ENCODE measurements at regions not wholly inside any gene's neighbourhood (a gene's known extent, or its start where the extent isn't known, plus 50 kb on each side); places are given as distances from the start of the nearest gene placed in this dataset.
"Not testable (repeated sequence)": the region's sequence is repeated elsewhere in the genome, so short reads cannot be mapped to it uniquely, and the experiment has no call there.

DNA sequence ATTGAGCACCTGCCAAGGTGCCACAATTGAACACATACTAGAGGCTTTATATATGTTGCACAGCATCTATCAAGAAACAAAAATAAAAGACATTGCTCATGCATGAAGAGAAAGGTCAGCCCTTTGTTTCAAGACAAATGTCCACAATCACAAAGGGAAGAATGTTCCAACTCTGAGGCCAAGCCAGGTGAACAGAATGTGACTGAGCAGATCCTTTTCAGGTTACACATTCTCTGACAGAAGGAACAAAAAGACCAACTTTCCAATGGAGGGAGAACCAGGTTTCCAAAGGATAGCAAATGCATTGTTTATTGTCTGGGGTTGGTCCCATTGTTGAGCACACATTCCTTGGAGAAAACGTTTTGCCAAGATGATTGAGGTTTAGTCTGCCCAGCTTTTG, 50.2 kb upstream of the FAM174B start:
- no peak for DNase-seq

DNA sequence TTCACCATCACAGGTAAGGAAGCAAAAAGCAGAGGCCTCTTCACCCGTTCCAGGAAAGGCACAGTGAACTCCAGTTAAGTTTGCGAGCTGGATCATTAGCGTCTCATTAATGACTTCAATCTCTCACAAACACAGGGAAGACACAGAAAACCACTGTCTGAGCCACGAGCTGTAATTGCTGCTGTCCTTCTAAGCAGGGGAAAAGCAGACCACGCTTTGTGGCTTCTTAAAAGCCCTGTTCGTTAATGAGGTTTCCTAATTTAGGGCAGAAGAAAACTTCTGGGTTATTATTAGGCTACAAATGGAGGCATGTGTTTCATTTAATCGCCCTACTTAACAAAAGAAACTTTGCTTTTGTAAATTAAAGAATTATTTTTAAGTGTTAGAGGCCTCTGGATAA, 50.6 kb upstream of the FAM174B start:
- no peak for DNase-seq

DNA sequence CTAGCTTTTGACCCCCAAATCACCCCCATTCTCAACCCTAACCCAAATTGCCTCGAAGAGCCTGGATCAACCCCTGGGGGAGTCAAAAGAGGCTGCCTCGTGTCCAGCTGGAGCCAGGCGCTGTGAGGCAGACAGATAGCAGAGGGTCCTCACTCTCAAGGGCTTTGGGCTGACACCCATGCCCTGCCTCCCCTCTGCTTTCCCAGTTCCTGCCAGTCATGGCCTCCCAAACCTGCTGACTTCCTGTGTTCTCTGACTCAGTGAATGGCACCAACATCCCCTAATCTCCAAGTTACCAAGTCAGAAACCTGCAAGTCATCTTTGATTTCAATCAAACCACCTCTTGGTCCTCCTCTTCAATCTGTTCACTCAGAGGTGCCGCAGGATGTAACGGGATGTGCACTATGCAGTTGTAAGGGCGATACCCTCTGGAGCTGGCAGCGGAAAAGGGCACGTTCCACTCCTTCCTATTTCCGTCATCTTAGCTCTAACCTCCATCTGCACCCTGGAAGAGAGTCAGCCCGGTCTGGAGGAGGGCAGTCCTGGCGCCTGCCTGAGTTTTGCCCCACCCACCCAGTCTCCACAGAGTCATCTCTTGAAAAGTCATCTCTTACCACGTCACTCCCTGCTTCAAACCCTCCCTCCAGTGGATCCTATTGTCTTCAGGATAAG, 52.4 kb upstream of the FAM174B start:
- no peak for DNase-seq

DNA sequence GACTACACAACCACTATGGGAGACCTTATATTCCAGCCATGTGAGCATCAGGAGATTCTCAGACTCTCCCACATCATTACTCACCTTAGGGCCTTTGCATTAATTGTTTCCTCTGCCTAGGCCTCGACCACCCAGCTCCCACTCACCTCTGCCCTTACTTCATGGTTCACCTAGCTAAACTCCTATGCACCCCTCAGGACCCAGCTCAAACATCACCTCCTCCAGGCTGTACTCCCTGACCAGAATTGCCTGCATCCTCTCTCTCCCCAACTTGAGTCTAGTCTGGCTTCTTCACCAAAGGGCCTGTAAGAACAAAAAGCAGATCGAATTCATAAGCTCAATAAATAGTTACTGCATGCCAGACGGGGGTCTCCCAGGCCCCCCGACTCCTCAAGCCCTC, 53.1 kb upstream of the FAM174B start:
- DNase-seq = no peak

DNA sequence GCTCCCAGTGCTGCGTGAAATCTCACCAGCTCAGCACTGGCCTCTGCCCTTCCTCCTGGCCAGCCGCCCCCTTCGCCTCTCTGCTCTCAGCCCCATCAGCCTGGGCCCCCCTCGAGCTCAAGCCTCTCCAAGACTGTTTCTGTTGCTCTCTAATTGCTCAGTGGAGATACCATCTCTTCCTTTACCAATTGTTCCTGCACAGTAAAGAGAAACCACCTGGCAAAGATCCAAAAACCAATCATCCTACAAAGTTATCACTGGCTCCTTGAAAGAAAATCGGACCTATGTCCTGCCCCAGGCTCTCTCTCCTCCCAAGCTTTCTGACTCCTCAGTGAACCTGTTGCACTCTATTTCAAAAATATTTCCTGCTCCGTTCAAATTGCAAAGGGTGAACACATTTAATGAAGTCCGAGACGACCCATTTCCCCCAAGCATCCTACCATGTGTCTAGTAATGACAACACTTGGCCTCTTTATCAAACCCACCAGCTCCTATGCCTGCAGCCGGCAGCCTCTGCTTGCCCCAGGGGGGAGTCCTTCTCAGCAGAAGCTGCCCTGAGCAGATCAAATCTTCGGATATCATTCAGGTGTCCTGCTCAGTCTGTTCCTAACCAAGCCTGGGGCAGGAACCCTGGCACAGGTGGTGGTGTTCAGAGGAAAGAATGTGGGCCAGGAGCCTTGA, 53.7 kb upstream of the FAM174B start:
- DNase-seq = no peak

DNA sequence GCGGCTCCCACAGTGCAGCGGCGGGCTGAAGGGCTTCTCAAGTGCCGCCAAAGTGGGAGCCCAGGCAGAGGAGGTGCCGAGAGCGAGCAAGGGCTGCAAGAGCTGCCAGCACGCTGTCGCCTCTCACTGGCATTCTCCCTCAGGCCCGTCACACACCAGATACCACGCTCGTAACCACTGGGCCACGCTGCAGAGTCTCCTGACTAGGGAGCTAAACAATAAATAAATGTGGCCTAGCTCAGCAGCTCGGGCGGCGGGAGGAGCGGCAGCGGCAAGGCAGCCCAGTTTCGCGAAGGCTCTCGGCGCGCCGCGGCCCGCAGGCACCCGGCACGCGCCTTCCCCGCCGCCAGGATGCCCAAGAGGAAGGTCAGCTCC, 55.9 kb upstream of the FAM174B start:
- no peak for DNase-seq

DNA sequence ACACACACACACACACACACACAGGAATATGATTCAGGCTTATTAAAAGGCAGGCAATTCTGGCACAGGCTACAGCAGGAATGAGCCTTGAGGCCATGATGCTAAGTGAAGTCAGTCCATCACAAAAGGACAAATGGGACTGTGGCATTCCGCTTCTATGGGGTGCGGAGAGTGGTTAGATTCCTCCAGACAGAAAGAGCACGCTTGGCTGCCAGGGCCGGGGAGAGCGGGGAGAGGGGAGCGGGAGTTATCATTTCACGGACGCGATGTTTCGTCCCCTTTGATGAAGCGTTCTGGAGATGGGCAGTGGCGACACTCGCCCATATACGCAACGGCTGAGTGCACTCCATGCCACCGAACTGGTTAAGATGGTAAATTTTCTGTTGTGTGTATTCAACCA, 58.5 kb upstream of the FAM174B start:
- peak in 1 of 2 experiments; percentile 18 for DNase-seq

DNA sequence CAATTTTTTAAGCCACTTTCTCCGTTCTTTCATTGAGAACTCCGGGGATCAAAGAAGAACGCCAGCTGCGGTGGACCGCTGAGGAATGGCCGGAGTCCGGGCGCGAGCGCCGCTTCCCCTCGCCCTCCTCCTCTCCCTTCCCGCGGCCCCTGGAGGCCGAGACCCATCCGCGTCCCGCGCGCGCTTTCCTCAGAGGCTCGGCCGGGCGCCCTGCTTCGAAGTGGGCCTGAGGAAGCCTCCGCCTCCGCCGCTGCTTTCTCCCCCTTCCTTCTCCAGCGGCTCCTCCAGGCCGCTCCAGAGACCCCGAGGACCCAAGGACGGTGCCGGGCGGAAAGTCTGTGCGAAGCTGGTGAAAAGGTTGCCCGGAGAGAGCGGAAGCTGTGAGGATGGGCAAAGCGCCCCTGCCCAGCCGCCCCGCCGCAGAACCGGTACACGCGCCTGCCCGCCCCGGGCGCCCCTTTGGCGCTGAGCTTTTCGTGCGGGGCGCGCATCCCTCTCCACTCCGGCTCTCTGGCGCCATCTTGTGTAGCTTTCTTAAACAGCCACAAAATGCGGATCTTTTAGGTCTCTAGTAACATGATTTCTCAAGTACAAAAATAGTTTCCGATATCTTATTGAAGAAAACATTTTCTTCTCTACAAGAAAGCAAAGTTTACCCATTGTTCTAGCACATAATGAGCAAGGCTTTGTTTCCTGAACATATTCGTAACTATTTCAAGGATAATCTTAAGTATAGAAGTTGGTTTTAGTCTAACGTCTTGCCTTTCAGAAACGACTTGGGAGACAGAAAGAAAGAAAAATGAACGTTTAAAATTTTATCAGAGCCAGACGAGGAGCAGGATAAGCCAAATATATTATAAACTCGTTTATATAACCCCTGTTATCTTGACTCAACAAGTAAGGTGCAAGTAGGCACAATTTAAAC, 59.2 kb upstream of the FAM174B start:
- peak in 1 of 2 experiments; percentile 10 for DNase-seq

DNA sequence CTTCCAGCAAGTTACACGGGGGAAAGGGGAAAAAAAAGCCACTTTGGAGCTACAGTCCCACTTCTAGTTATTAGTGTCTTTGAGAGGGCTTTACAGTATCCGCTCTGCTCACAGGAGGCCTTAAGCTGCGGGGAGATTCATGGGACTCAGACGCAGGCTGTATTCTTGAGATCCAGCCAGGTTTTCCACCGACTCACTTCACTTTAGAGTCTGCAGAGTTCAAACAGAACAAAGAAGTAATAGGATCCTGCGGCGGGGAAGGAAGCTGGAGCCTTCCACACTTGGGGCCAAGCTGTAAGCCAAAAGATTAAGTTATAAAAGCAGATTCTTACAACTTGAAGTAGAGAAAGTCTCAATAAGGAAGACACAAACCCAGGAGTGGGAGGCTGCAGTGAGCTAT, 60.2 kb upstream of the FAM174B start:
- no peak for DNase-seq

DNA sequence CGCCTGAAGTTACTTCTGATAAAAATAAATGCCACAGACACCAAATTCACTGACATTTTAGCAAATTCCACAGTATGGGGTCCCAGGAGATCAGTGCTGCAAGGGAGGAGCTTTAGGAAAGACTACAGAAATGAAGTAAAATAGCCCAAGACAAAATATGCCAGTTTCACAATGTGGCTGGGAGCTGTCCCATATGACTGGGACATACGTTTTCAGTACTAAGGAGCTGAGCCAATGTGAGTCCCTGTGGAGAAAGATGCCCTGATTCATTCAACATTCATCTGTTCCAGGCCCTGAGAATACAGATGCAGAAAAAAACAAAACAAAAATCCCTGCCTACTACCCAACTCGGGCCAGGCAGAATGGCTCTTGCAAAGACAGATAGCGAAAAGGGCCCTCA, 63.4 kb upstream of the FAM174B start:
- no peak for DNase-seq

DNA sequence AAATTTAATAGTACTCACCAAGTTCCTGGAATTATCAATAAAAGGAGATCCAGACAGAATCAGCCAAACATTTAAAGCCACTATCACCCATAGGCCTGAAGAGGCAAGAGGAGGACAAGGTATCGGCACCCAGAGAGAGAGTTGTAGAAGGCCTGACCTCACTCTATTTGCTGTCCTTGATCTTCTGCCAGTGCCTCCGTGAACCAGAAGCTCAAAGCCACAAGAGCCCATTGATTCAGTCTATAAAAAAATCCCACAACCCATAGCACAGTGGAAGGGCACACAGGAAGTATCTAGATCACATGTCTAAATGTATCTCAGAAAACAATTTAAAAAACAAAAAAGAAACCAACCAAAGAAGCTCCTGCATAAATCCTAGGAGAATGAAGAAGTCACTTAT, 68.6 kb upstream of the FAM174B start:
- DNase-seq = no peak

DNA sequence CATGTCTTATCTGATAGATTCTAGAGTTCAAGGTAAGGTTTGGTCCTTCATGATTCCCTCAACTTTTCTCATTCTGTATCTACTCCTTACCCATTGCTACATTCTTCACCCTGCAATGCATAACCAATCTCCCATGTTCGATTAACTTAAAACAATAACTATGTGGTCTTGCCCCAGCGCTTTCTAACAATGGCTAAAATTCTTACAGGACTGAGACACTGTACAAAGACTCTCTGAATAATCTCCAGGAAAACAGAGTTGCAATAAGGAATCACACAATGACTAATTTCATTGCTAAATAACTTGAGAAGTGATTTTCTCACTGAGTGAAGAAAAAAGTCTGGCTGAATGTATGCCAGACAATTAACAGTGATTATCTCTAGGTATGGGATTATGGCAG, 69.6 kb upstream of the FAM174B start:
- no peak for DNase-seq

DNA sequence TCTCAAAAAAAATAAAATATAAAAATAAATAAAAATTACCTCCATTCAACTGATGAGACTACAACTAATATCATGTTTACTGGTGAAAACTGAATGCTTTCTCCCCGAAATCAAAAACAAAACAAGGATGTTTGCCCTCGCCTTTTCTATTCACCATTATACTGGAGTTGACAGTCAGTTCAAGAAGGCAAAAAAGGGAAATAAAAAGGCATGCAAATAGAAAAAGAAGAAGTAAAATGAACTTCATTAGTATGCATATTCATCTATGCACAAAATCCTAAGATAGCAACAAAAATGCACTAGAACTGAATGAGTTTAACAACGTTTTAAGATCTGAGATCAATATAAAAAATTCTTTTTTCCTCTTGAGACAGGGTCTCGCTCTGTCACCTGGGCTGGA, 72.7 kb upstream of the FAM174B start:
- no peak for DNase-seq

DNA sequence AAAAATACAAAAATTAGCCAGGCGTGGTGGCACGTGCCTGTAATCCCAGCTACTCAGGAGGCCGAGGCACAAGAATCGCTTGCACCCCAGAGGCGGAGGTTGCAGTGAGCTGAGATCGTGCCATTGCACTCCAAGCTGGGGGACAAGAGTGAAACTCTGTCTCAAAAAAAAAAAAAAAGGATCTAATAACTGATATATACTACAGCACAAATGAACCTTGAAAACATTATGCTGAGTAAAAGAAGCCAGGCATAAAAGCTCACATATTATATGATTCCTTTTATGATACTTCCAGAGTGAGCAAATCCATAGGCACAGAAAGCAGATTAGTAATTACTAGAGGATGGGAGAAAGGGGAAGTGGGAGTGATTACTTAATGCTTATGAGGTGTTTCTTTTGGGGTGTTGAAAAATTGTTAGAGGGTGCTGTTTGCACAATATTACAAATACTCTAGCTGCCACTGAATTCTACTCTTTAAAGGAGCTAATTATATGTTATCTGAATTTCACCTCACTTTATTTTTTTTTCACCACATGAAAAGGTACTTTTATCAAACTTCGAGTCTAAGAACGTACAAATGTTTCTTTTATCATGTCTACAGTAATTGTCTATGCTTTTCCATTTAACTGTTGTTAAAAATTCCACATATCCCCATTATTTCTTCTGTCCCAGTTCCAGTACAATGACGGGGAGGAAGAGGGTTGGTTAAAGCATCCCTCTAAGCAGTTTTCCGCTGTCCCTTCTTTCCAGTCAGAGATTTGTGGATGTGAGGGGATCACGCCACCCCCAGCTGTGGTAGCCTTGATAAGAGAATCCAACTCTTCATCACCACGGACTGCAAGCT, 77.7 kb upstream of the FAM174B start:
- no peak for DNase-seq

DNA sequence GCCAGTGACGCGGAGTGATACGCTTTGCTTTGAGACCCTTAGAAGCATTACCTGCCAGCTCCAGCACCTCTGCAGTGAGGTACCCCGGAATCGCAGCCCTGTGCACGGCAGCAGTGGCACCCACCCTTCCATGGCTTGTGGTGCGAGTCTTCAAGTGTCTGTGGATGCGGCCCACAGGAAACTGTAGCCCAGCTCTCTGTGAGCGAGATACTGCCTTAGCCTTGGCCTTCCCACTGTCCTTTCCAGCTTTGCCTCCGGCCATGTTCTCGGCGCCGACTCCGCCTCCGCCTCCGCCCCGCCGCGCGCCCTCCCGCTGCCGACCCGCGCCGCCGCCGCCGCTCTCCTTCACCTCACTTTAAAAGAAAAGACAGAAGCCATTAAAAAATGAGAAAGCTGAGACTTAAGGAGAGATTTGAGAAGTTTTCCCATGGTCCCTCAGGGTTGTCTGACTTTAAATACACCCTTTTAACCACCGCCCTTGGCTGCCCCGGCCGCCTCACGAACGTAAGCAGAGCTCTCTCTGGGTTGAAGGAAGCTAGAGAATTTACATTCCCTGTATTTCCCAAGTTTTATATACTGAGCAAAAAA, 78.5 kb upstream of the FAM174B start:
- no peak for DNase-seq

DNA sequence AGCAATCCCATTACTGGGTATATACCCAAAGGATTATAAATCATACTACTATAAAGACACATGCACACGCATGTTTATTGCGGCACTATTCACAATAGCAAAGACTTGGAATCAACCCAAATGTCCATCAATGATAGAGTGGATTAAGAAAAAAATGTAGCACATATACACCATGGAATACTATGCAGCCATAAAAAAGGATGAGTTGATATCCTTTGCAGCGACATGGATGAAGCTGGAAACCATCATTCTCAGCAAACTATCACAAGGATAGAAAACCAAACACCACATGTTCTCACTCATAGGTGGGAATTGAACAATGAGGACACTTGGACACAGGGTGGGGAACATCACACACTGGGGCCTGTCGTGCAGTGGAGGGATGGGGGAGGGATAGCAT, 83.7 kb upstream of the FAM174B start:
- not testable (repeated sequence) for DNase-seq

DNA sequence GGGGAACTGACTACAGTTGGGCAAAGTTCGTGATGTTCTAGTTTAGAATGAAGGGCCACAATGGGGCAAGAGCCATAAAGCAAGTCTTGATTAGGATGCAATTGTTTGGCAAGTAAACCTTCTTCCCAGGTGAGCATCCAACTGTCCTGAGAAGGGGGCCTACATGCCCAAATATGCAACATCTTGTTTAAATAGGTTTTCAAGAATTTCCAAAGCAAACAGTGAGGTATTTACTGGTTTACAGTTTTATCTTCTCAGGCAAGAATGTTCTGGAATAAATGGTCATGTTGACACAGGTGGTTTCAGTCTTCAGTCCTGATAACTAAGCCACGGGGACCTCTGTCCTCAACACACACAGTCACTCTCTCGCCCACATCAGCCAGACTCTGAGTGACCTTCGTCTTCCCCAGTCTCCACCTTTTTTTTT, 90.3 kb upstream of the FAM174B start:
- DNase-seq = no peak

DNA sequence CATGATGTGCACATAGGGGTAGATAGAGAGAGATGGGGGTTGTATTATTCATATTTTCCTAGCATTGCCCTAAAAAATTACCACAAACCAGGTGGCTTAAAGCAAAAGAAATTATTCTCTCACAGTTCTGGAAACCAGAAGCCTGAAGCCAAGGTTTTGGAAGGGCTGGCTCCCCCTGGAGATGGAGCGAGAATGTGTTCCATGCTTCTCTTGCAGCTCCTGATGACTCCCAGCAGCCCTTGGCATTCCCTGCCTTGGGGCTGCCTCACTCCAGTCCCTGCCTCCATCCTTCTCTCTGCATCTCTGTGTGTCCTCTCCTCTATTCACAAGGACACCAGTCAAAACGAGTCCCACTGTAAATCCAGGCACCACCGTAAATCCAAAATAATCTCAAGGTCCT, 91.5 kb upstream of the FAM174B start:
- no peak for DNase-seq

DNA sequence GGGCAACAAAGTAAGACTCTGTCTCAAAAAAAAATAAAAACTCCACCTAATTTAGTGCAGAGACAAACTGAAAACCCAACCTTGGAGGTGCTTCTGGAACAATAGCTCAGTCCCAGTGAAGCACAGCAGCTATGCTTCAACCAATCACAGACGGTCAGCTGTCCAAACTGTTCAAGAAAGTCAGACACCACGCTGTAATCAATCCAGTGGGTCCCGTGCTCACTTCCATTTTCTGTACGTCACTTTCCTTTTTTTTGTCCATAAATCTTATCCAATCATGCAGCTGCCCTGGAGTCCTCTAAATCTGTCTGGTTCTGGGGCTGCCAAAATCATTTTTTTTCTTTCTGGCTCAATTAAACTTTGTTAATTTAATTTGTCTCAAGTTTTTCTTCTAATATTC, 93.6 kb upstream of the FAM174B start:
- DNase-seq = no peak

DNA sequence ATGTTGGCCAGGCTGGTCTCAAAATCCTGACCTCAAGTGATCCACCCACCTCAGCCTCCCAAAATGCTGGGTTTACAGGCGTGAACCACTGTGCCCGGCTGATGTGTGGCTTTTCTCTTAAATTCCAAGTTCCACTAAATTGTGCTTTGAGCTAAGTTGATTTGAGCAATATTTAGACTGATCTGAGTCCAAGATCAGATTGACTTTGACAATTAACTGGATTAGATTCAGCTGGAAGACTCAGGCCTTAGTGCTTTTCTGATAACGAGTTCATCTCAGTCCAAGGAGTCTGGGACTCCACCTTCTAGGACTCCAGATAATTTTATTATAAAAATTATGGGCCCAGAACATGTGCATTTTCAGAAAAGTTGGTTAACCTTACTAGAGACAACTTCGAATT, 94.4 kb upstream of the FAM174B start:
- no peak for DNase-seq

DNA sequence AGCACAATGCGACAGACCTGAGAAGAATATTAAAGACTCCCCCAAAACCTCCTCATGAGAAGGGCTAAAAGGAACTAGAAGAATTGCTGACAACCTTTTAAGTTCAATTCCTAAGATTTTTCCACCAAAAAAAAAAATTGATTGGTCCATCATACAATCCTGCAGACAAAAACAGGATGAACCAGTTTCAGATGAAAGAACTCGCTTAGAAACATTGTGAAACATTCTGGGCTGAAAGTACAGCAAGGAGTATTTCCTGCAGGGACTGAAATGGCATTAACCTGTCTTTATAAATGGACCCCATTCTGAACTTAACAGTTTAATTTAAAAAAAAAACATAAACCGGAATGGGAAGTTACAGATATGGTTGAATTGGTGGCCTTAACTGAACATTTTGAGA, 96.0 kb upstream of the FAM174B start:
- no peak for DNase-seq

DNA sequence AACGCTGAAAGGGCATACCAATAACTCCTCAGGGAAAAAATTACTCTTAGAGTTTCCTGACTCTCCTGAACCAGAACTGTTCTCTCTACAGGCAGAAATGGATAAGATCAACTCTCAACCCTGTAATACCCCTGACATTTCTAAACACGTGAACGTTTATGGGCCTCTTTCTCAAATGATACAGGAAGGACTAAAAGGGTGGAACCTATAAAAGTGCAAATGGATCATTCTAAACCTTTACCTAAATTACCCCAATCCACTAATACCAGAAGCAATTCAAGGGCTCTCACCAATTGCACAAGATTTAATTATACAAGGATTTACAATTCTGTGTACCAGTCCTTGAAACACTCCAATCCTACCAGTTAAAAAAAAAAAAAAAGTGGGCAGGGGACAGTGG, 98.0 kb upstream of the FAM174B start:
- no peak for DNase-seq

DNA sequence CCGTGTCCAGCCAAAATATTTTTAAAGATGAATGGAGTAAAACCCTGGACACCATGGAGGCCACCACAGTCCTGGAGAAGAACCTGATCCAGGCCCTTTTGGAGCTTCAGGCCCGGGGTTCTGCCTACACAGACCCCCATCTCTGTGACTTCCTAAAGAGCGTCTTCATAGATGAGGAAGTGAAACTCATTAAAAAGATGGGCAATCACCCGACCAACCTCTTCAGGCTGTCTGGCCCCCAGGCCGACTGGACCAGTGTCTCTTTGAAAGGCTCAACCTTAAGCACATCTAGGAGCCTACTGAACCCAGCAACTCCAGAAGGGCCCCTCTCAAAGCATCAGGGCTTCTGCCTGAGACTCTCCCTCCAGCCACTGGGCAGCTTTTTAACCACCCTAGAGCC, 107.9 kb upstream of the FAM174B start:
- DNase-seq = no peak

Data from cerebellar nuclear complex (tissue), 1 donor.